ENCODE measurements at regions not wholly inside any gene's neighbourhood (a gene's known extent, or its start where the extent isn't known, plus 50 kb on each side); places are given as distances from the start of the nearest gene placed in this dataset.

DNA sequence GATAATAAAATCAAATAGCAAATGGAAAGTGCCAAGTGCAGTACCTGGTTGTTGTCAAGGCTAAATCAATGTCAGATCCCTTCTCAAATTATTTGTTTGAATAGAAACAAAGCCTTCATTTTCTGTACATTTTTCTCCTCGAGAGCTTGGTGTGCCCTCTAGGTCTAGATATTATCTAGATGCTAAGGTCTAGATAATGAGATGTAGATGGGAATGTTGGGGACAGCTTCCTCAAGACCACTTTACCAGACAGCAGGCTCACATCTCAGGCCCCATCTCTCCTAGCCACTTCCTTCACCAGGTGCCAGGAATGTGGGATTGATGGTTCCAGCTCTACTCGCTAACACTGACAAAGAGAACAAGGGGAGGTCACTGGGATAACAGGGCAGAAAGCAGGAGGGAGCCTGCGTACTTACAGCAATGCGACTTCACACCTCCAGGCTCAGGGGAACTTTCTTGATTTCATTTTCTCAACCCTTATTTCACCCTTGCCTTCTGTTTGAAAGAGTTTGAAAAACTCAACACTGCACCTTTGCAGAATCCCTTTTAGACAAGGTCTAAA is 451.4 kb upstream of the VSTM2A start:
- no peak overlapping the region for H3K9ac ChIP-seq (replicated peaks; ENCODE audit: extremely low read depth, insufficient read depth, low read length)
- no peaks in the 10 kb centered on the region for H3K9me1 ChIP-seq (replicated peaks; ENCODE audit: control insufficient read depth, extremely low read depth, insufficient read depth, low read length)
- TF ChIP-seq, protein P1, sequence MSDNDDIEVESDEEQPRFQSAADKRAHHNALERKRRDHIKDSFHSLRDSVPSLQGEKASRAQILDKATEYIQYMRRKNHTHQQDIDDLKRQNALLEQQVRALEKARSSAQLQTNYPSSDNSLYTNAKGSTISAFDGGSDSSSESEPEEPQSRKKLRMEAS (IDR thresholded peaks at IDR 0.05; ENCODE audit: insufficient read depth, insufficient read length): no peak
- no peak for TF ChIP-seq GATA2 (IDR thresholded peaks at IDR 0.05; ENCODE audit: insufficient read depth, insufficient read length, low read depth, low read length)
- no peak for TF ChIP-seq FOS (IDR thresholded peaks at IDR 0.05; ENCODE audit: borderline replicate concordance, insufficient read depth, low read length)
- TF ChIP-seq, protein P2, sequence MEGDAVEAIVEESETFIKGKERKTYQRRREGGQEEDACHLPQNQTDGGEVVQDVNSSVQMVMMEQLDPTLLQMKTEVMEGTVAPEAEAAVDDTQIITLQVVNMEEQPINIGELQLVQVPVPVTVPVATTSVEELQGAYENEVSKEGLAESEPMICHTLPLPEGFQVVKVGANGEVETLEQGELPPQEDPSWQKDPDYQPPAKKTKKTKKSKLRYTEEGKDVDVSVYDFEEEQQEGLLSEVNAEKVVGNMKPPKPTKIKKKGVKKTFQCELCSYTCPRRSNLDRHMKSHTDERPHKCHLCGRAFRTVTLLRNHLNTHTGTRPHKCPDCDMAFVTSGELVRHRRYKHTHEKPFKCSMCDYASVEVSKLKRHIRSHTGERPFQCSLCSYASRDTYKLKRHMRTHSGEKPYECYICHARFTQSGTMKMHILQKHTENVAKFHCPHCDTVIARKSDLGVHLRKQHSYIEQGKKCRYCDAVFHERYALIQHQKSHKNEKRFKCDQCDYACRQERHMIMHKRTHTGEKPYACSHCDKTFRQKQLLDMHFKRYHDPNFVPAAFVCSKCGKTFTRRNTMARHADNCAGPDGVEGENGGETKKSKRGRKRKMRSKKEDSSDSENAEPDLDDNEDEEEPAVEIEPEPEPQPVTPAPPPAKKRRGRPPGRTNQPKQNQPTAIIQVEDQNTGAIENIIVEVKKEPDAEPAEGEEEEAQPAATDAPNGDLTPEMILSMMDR (IDR thresholded peaks at IDR 0.05; ENCODE audit: extremely low read depth in 1 of 2, insufficient read depth in 1 of 2, low read depth in 1 of 2, low read length in 2 of 2): no peak
- no peak for TF ChIP-seq POLR2AphosphoS5 (IDR thresholded peaks at IDR 0.05; ENCODE audit: insufficient read depth, low read depth, low read length)
- TF ChIP-seq MYC (IDR thresholded peaks at IDR 0.05; ENCODE audit: low read depth, low read length): no peak
- TF ChIP-seq JUN (IDR thresholded peaks at IDR 0.05; ENCODE audit: borderline replicate concordance, insufficient read depth, insufficient read length, low read depth): no peak
- no peak for TF ChIP-seq EZH2 (IDR thresholded peaks at IDR 0.05; ENCODE audit: borderline replicate concordance, low read depth, low read length, severe bottlenecking)
- TF ChIP-seq POLR2A (IDR thresholded peaks at IDR 0.05; ENCODE audit: low read depth, low read length): no peak
- H4K20me1 ChIP-seq (replicated peaks; ENCODE audit: control insufficient read depth, extremely low read depth, insufficient read depth, low read length): no peaks in the 10 kb centered on the region
- intact Hi-C loops (cut with micrococcal nuclease) (no loop called here), dilution Hi-C loops (cut with MboI; ENCODE audit: extremely low pct_ligation_motif_present, low sequenced_read_pairs) (no loop called here)
- FAIRE-seq (no peak), DNase-seq (ENCODE audit: low read depth, low spot score) (no peak)
- no peak overlapping the region for H3K4me2 ChIP-seq (ENCODE audit: insufficient read depth, low read length)
- no peak overlapping the region for H2AFZ ChIP-seq (ENCODE audit: low read depth, low read length)
- H3K79me2 ChIP-seq (ENCODE audit: control insufficient read depth, insufficient read depth, low read length): no peaks in the 10 kb centered on the region
- no peaks in the 10 kb centered on the region for H3K4me1 ChIP-seq (ENCODE audit: control insufficient read depth, extremely low read depth, insufficient read depth, low read length)
- H3K27me3 ChIP-seq (ENCODE audit: control insufficient read depth in 2 of 2, insufficient read depth in 2 of 2, low read length in 2 of 2): no peaks in the 10 kb centered on the region
- no TSS peak for BruUV-seq (replicated peaks)
- ChIA-PET CTCF (no interaction called here), POLR2A (no interaction called here)
- H3K36me3 ChIP-seq (ENCODE audit: control insufficient read depth in 2 of 2, extremely low read depth in 1 of 2, insufficient read depth in 2 of 2, low read length in 2 of 2): no peaks in the 10 kb centered on the region
- no peak overlapping the region for H3K4me3 ChIP-seq (replicated peaks in 1 of 3; ENCODE audit: insufficient read depth in 1 of 3, low read depth in 1 of 3, low read length in 3 of 3)
- no peak overlapping the region for H3K27ac ChIP-seq (ENCODE audit: insufficient read depth, low read depth, low read length)
- peaks cover 3% of the 10 kb centered on the region for H3K9me3 ChIP-seq (replicated peaks; ENCODE audit: control insufficient read depth, insufficient read depth, low read length)

Measured in endothelial cell of umbilical vein (primary cell).